HK-2 (cell line): ENCODE measurements at regions not wholly inside any gene's neighbourhood (a gene's known extent, or its start where the extent isn't known, plus 50 kb on each side); places are given as distances from the start of the nearest gene placed in this dataset.

Experiments
- DNase-seq: peaks from one replicate; pipeline ENCODE4 v3.0.0-alpha.2; 2018; ENCODE audit not compliant: unreplicated experiment

- DNase-seq: no peak
Observed at GRCh38 chr5:26231316-26231715, 807.1 kb downstream of the CDH9 start.

- no peak for DNase-seq
Observed at GRCh38 chr5:26229848-26230247, 808.5 kb downstream of the CDH9 start.

DNA sequence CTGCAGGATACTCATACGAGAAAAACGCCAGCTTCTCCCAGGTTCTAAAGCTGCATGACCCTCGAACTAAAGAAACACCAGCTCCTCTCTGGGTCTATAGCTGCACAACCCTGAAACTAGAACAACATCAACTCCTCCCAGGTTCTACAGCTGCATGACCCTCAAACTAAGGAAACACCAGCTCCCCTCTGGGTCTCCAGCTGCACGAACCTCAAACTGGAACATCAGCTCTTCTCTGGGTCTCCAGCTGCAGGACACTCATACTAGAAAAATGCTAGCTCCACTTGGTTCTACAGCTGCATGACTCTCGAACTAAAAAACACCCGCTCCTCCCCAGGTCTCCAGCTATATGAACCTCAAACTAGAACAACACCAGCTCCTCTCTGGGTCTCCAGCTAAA, 811.1 kb downstream of the CDH9 start:
- DNase-seq: no peak

- no peak for DNase-seq
Observed at GRCh38 chr5:26205121-26205520, 833.3 kb downstream of the CDH9 start.

DNA sequence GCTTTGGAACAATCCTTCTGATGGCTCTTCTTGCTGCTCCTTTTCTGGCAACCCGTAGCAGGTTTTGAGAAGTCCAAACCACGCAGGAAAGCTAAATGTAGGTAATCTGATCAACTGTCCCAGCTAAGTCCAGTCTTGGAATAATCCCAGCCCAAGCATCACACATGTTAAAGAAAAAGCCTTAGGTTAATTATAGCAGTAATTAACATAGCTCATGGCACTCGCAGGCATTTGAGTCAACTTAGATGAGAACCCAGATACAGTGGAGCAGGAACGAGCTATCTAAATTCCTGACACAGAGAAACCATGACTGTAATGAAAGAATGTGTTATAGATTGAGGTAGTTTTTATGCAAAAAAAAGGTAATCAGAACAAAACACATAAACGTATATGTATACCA, 844.8 kb downstream of the CDH9 start:
- no peak for DNase-seq

DNA sequence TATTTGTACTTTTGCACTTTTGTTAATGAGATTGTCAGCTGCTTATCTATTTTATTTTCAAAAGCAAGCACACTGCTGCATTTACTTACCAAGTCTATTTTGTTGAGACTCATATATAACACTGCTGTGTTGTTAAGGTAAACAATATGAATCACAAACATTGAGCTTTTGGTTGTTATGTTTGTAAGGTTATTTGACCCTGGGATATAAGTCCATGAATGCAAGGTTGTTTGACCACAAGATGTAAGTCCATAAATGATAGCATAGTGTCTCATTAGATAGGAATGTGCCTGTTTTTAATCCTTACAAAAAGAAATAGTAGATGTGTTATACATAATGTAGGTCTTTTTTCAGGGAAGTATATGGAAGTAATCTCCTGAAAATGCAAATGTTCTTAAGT, 845.9 kb downstream of the CDH9 start:
- DNase-seq: no peak

DNA sequence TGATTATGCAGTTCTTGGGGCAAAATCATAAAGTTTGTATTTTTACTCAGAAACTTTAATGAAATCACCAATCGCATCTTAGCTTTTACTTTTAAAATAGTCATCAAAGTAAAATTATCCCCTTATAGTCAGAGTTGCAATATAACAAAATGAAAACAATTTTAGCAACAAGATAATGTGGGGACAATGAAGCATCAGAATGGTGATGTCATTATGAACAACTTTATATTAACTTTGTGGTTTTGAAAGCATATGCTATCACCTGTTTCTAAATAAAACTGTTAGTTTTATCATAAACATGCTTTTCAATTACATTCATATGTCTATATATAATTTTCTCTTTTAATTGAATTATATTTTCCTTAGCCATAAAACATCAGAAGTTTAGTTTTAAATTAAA, 856.8 kb downstream of the CDH9 start:
- no peak for DNase-seq

- DNase-seq: no peak
Observed at GRCh38 chr5:26148569-26149107, 889.7 kb downstream of the CDH9 start.

- no peak for DNase-seq
Observed at GRCh38 chr5:26143259-26143658, 895.1 kb downstream of the CDH9 start.

DNA sequence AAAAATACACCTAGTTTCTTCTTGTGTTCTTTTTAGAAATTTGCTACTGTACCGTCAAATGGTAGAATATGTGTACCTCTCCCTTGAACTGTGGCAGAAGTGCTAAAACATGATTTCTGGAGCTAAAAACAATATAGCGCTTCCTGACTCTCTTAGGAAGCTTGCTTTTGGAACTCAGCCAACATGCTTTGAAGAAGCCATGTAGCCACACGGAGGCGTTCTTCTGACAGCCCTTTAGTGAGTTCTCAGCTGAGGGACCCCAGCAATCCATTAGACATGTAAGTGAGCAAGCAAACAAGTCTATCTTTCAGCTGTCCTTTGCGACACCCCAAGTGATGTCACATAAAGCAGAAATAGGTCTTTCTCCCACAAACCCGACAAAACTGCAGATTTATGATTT, 917.0 kb downstream of the CDH9 start:
- DNase-seq: no peak

DNA sequence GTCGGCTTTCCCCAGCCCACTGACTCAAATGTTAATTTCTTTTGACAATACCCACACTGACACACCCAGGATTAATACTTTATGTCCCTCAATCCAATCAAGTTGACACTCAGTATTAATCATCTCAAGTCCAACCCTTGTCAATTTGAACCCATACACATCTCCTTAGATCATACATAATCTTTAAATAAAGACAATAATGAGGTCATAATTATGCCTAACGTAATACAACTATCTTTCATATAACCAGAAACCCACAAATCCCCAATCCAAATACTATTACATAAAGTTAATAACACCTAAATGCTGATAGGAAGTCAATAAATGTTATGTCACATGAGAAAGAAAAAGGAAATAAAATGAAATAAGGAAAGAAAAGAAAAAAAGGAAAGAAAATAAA, 934.2 kb downstream of the CDH9 start:
- DNase-seq: no peak

- DNase-seq: no peak
Observed at GRCh38 chr5:26060212-26060611, 978.2 kb downstream of the CDH9 start.

GRCh38 chr5:26054594-26054993, 983.8 kb downstream of the CDH9 start:
- DNase-seq: no peak

- no peak for DNase-seq
Observed at GRCh38 chr5:26034813-26035212, 1003.6 kb downstream of the CDH9 start.

DNA sequence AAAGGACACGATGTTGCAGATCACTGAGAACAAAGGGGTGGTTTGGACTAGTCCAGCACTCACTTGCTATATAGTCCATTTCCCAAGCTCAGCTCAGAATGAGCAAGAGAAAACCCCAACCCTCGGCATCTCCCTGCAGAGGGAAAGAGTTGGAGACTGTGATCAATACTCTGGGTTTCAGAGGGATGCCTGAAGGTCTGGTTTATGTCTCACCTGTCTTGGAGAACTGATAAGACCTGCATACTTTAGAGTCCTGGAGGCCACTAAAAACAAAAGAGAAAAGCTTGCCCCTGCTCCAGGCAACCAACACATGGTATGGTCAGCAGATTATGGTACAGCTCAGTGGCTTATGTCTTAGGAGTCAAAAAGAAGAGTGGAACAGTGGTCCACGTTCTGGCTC, 1006.9 kb downstream of the CDH9 start:
- no peak for DNase-seq

GRCh38 chr5:26026044-26026443, 1012.3 kb downstream of the CDH9 start:
- no peak for DNase-seq

DNA sequence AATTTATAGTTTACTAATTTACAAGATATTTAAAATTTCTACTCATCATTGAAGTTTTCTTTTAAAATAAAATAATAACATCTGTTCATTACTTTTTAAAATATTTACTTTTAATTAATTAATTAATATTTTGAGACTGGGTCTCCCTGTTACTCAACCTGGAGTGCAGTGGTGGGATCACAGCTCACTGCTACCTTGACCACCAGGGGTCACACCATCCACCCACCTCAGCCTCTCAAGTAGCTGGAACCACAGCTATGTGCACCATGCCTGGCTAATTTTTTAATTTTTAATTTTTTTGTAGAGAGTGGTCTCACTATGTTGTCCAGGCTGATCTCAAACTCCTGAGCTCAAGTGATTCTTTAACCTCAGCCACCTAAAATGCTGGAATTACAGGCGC, 1013.6 kb downstream of the CDH9 start:
- DNase-seq: no peak

DNA sequence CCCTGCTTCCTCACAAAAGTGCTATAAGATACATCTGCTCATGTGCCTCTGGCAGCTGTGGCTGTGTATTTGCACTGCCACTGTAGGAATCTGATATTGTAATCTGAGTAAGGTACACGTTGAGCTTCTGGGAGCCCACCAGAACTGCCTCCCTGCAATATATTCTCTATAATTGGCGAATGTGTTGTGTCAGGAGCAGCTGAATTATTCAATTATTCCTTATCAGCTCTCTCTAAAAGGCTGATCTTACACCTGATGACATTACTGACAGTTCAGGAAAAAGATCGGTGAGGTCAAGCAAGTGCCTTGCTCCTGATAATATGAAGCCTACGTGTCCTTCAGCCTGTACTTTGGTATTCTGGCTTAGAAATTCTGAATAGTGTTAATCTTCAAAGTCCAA, 1015.0 kb downstream of the CDH9 start:
- no peak for DNase-seq

GRCh38 chr5:26014206-26014605, 1024.2 kb downstream of the CDH9 start:
- no peak for DNase-seq

DNA sequence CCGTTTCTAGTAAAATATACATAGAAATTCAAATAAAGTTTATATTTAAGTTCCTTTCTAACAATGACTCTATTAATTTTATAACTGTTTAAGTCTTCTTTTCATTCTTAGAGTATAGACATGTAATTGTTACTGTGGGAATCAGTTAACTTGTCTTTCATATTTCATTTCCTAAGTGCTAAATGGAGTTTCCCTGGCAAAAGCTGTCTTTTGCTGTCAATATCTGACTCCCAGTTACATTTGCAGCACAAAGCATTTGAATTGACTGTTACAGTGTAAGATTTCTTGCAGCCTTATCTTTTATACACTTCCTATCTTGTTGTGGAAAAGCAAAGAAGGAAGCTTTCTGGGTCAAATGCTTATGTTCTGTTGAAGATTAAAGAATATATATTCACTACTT, 1026.3 kb downstream of the CDH9 start:
- no peak for DNase-seq

- DNase-seq: no peak
Observed at GRCh38 chr5:26009742-26010141, 1028.6 kb downstream of the CDH9 start.

- DNase-seq: no peak
Observed at GRCh38 chr5:26003966-26004365, 1034.4 kb downstream of the CDH9 start.

GRCh38 chr5:25995209-25995608, 1043.2 kb downstream of the CDH9 start:
- no peak for DNase-seq

DNA sequence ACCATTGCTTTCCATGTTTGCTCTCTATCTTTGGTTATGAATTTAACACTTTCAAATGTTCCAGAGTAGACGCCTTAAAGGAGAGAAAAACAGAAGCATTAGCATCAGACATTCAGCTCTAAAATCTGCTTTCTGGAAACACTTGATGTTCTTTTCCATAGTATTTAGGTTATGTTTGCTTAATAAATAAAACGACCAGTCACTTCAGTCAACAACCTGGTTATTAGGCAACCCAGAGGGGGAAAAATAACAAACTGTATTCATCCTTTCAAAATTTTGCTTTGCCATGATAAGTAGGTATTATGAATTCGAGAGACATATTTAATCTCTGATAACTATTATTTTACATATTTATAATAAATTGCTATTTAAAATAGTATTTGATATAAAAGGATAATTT, 1044.7 kb downstream of the CDH9 start:
- no peak for DNase-seq

DNA sequence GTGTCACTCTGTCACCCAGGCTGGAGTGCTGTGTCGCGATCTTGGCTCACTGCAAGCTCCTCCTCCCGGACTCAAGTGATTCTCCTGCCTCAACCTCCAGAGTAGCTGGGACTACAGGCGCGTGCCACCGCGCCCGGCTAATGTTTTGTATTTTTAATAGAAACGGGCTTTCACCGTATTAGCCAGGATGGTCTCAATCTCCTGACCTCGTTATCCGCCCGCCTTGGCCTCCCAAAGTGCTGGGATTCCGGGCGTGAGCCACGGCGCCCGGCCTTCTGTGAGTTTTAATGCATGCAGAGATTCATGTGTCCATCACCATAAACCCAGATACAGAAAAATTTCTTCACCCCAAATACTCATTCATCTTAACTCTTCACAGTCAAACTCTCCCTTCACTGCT, 1046.7 kb downstream of the CDH9 start:
- DNase-seq: no peak
